Panc1 (cell line): ENCODE measurements at regions not wholly inside any gene's neighbourhood (a gene's known extent, or its start where the extent isn't known, plus 50 kb on each side); places are given as distances from the start of the nearest gene placed in this dataset.

Experiments
- ATAC-seq: fragments of 200-7000 bp; cut with Tn5 transposase; 2 replicates; pipeline ENCODE4 v1.9.1; 2020; ENCODE audit warnings: mild to moderate bottlenecking, moderate library complexity
- BruUV-seq: library from RNA; stranded (reverse); fragments of 400-500 nt; replicated peaks from 2 replicates; lab custom pipeline; 2021; lab: Mats Ljungman, UMichigan
- CTCF ChIA-PET: fragments of 300-600 bp; sonication (Branson Sonifier 250); formaldehyde crosslinking; loops from one replicate; lab custom pipeline; 2022; ENCODE audit warnings: antibody characterized with exemption; lab: Charles Lee
- POLR2A ChIA-PET: fragments of 300-600 bp; sonication (Branson Sonifier 250); formaldehyde crosslinking; loops from one replicate; lab custom pipeline; 2022; ENCODE audit warnings: antibody characterized with exemption; lab: Charles Lee
- DNase-seq: peaks from one replicate; pipeline ENCODE4 v3.0.0-alpha.2; 2010; ENCODE audit warnings: low read depth, low spot score
- H3K27ac ChIP-seq: 2 replicates; pipeline ENCODE4 v1.5.1; 2011; ENCODE audit warnings: mild to moderate bottlenecking, low read length, inconsistent platforms
- H3K27me3 ChIP-seq: fragments of 200-500 bp; sonication (Bioruptor generic); 2 replicates; pipeline ENCODE4 v1.6.0; 2014; ENCODE audit warnings: low read length, inconsistent platforms; ENCODE audit not compliant: control insufficient read depth, insufficient read depth
- H3K36me3 ChIP-seq: fragments of 200-500 bp; sonication (Bioruptor generic); 2 replicates; pipeline ENCODE4 v1.5.1; 2014; ENCODE audit warnings: inconsistent platforms, mild to moderate bottlenecking, low read length, moderate library complexity; ENCODE audit not compliant: control insufficient read depth, insufficient read depth
- H3K4me1 ChIP-seq: 2 replicates; pipeline ENCODE4 v1.5.1; 2011; ENCODE audit warnings: inconsistent platforms, mild to moderate bottlenecking, low read length, moderate library complexity; ENCODE audit not compliant: control insufficient read depth, insufficient read depth
- H3K4me3 ChIP-seq, 2 experiments: 2 replicates each; pipeline ENCODE4 v1.5.1; 2011 to 2012; ENCODE audit warnings: low read depth in 2 of 2, low read length in 2 of 2, mild to moderate bottlenecking in 2 of 2, inconsistent platforms in 1 of 2, moderate library complexity in 1 of 2
- H3K9me3 ChIP-seq: fragments of 200-500 bp; sonication (Bioruptor generic); 2 replicates; pipeline ENCODE4 v1.5.1; 2014; ENCODE audit warnings: low read depth, mild to moderate bottlenecking, inconsistent platforms, low read length, moderate library complexity; ENCODE audit not compliant: control insufficient read depth, insufficient read depth
- SIN3A ChIP-seq: IDR thresholded peaks from 2 replicates; pipeline ENCODE4 v1.6.1; 2012; ENCODE audit warnings: low read depth, mild to moderate bottlenecking, low read length, moderate library complexity, borderline replicate concordance; ENCODE audit not compliant: insufficient read depth
- TCF7L2 ChIP-seq: IDR thresholded peaks from 2 replicates; pipeline ENCODE4 v1.6.1; 2011; ENCODE audit warnings: mild to moderate bottlenecking, low read depth, low read length, inconsistent platforms
- in situ Hi-C: cut with HindIII; loops from 2 replicates; pipeline ENCODE4 v1.10.0; 2016; ENCODE audit warnings: low sequenced_read_pairs, low pct_unique_long_range_greater_than_20kb
- intact Hi-C: fragments of 100-400 bp; cut with micrococcal nuclease; formaldehyde crosslinking; loops from one replicate; pipeline ENCODE4 v1.10.0; 2022; ENCODE audit not compliant: unreplicated experiment
- TF ChIP-seq, protein P1 (sequence below), 2 experiments: IDR thresholded peaks; 2 replicates each; pipeline ENCODE4 v1.6.1; 2011 to 2012; ENCODE audit warnings: low read depth in 2 of 2, control low read depth in 1 of 2, low read length in 1 of 2, mild to moderate bottlenecking in 1 of 2, moderate library complexity in 1 of 2; ENCODE audit not compliant: insufficient read depth in 1 of 2

DNA sequence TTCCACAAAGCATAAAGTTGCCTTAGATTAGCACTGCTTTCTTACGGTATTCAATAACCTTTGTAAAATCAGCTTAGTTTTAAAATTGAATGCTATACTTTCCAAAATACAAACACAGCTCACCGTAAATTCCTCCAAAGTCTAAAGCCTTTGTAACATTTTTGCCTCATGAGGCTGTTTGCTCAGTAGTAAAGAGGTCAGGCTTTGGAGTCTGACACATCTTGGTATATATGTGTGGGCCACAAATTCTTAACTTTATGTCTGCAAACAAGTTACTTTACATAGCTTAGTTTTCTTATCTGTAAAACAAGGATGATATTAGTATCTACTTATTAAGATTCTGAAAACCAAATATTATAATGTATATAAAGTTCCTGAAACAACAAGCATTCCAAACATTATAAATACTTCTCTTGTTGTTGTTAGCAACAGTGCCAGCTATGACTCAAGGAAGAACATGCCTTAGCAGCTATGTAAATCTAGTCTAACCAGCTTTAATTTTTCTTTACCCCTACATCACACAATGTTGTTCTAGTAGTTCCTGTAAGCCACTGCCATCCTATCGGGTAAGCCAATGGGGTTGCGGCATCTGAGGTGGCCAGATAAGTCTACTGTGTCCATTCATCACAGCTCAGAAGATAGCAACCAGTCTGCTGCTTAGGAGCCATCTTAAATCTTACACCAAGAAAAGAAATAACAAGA, 709.0 kb downstream of the KLHL13 start:
- Histone ChIP-seq H3K9me3 (no peaks in the 10 kb centered on the region), H3K36me3 (no peaks in the 10 kb centered on the region), H3K27me3 (no peaks in the 10 kb centered on the region), H3K4me3 (no peak overlapping the region), H3K4me1 (no peaks in the 10 kb centered on the region), H3K27ac (no peak overlapping the region)
- no peak for DNase-seq
- in situ Hi-C loops, result no loop called here
- ChIA-PET CTCF (no interaction called here), POLR2A (no interaction called here)
- intact Hi-C loops, result no loop called here
- no peak for ATAC-seq
- TF ChIP-seq, protein P1, sequence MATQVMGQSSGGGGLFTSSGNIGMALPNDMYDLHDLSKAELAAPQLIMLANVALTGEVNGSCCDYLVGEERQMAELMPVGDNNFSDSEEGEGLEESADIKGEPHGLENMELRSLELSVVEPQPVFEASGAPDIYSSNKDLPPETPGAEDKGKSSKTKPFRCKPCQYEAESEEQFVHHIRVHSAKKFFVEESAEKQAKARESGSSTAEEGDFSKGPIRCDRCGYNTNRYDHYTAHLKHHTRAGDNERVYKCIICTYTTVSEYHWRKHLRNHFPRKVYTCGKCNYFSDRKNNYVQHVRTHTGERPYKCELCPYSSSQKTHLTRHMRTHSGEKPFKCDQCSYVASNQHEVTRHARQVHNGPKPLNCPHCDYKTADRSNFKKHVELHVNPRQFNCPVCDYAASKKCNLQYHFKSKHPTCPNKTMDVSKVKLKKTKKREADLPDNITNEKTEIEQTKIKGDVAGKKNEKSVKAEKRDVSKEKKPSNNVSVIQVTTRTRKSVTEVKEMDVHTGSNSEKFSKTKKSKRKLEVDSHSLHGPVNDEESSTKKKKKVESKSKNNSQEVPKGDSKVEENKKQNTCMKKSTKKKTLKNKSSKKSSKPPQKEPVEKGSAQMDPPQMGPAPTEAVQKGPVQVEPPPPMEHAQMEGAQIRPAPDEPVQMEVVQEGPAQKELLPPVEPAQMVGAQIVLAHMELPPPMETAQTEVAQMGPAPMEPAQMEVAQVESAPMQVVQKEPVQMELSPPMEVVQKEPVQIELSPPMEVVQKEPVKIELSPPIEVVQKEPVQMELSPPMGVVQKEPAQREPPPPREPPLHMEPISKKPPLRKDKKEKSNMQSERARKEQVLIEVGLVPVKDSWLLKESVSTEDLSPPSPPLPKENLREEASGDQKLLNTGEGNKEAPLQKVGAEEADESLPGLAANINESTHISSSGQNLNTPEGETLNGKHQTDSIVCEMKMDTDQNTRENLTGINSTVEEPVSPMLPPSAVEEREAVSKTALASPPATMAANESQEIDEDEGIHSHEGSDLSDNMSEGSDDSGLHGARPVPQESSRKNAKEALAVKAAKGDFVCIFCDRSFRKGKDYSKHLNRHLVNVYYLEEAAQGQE (IDR thresholded peaks at IDR 0.05; ENCODE audit: insufficient read depth in 1 of 2, low read depth in 2 of 2, low read length in 1 of 2), result no peak
- no peak for TF ChIP-seq SIN3A
- no TSS peak for BruUV-seq

DNA sequence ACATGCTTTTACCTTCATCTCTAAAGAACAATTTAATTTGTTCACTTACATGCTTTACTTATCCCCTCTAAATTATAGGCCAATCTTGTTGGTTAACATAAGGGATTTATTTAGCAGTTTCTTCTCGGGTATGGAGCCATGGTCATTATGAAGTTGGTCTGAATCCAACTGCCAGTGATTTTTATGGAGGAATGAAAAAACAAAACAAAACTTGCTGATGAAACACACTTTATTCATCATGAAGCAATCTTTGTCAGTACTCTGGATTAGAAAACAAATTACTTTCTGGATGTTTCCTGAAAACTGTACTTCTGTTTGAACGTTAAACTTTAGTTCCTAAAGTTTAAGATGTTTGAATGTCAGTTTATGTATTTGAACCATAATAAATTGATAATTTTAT, 715.8 kb downstream of the KLHL13 start:
- no peaks in the 10 kb centered on the region for H3K4me1 ChIP-seq
- in situ Hi-C loops, result no loop called here

More for the DNA sequence above, 715.8 kb downstream of the KLHL13 start:
- no peak overlapping the region for H3K27ac ChIP-seq
- ChIA-PET CTCF (no interaction called here), POLR2A (no interaction called here)
- no peaks in the 10 kb centered on the region for H3K9me3 ChIP-seq
- intact Hi-C loops, result no loop called here
- no peaks in the 10 kb centered on the region for H3K36me3 ChIP-seq
- DNase-seq (no peak), ATAC-seq (no peak)
- TF ChIP-seq TCF7L2, result no peak
- TF ChIP-seq, protein P1 (IDR thresholded peaks at IDR 0.05; ENCODE audit: insufficient read depth in 1 of 2, low read depth in 2 of 2, low read length in 1 of 2), result no peak
- H3K27me3 ChIP-seq, result no peaks in the 10 kb centered on the region
- BruUV-seq, result no TSS peak
- H3K4me3 ChIP-seq, result no peak overlapping the region
